CD4-positive, alpha-beta memory T cell (primary cell): ENCODE measurements at regions not wholly inside any gene's neighbourhood (a gene's known extent, or its start where the extent isn't known, plus 50 kb on each side); places are given as distances from the start of the nearest gene placed in this dataset.

Experiments used
- CTCF ChIA-PET: fragments of 350-600 bp; sonication (Branson Sonifier 250); formaldehyde crosslinking; loops from one replicate; lab custom pipeline; 2021; ENCODE audit warnings: inconsistent platforms; ENCODE audit not compliant: partially characterized antibody; lab: Charles Lee
- POLR2A ChIA-PET: fragments of 350-600 bp; sonication (Branson Sonifier 250); formaldehyde crosslinking; loops from one replicate; lab custom pipeline; 2021; ENCODE audit not compliant: partially characterized antibody; lab: Charles Lee
- DNase-seq, 5 donors: peaks; one replicate each; pipeline versions ENCODE4 v3.0.0 to v3.0.0-alpha.2; 2020 to 2022; ENCODE audit warnings: mixed read lengths in 1 of 5
- H3K27ac ChIP-seq: one replicate; pipeline ENCODE4 v1.7.0; 2013; ENCODE audit warnings: low read depth, low read length
- H3K27me3 ChIP-seq: 2 replicates; pipeline ENCODE4 v1.7.0; 2013; ENCODE audit warnings: mild to moderate bottlenecking, low read length, moderate library complexity; ENCODE audit not compliant: insufficient read depth
- H3K36me3 ChIP-seq: 2 replicates; pipeline ENCODE4 v1.7.0; 2013; ENCODE audit warnings: mild to moderate bottlenecking, low read length, moderate library complexity; ENCODE audit not compliant: insufficient read depth
- H3K4me1 ChIP-seq: 2 replicates; pipeline ENCODE4 v1.7.0; 2013; ENCODE audit warnings: mild to moderate bottlenecking, low read length, moderate library complexity; ENCODE audit not compliant: insufficient read depth
- H3K4me3 ChIP-seq, 2 donors: one replicate each; pipeline ENCODE4 v1.7.0; 2013; ENCODE audit warnings: low read length in 2 of 2, mild to moderate bottlenecking in 1 of 2
- H3K9me3 ChIP-seq, 2 donors: one replicate each; pipeline ENCODE4 v1.7.0; 2013; ENCODE audit warnings: low read length in 2 of 2, control low read depth in 1 of 2; ENCODE audit not compliant: control insufficient read depth in 1 of 2
- H3K27ac Mint-ChIP-seq, 7 donors: one replicate each; pipeline ENCODE4 v1.8.0; 2020 to 2021; ENCODE audit warnings: mixed read lengths in 7 of 7, mild to moderate bottlenecking in 6 of 7, inconsistent platforms in 3 of 7, moderate library complexity in 3 of 7
- H3K27me3 Mint-ChIP-seq, 2 donors: one replicate each; pipeline ENCODE4 v1.8.0; 2020 to 2021; ENCODE audit warnings: mixed read lengths in 2 of 2
- H3K36me3 Mint-ChIP-seq, 2 donors: one replicate each; pipeline ENCODE4 v1.8.0; 2020 to 2021; ENCODE audit warnings: mixed read lengths in 2 of 2, inconsistent platforms in 1 of 2, mild to moderate bottlenecking in 1 of 2
- H3K4me1 Mint-ChIP-seq, 4 donors: one replicate each; pipeline ENCODE4 v1.8.0; 2020 to 2021; ENCODE audit warnings: mixed read lengths in 4 of 4, mild to moderate bottlenecking in 1 of 4
- H3K4me3 Mint-ChIP-seq, 8 donors: one replicate each; pipeline ENCODE4 v1.8.0; 2020 to 2021; ENCODE audit warnings: mixed read lengths in 8 of 8, mild to moderate bottlenecking in 7 of 8, moderate library complexity in 6 of 8, inconsistent platforms in 3 of 8
- H3K9me3 Mint-ChIP-seq, 8 donors: one replicate each; pipeline ENCODE4 v1.8.0; 2020 to 2021; ENCODE audit warnings: mixed read lengths in 8 of 8, mild to moderate bottlenecking in 5 of 8, inconsistent platforms in 3 of 8, moderate library complexity in 1 of 8
- intact Hi-C: fragments of 100-400 bp; cut with micrococcal nuclease; formaldehyde crosslinking; loops from one replicate; pipeline ENCODE4 v1.15.1; 2023

DNA sequence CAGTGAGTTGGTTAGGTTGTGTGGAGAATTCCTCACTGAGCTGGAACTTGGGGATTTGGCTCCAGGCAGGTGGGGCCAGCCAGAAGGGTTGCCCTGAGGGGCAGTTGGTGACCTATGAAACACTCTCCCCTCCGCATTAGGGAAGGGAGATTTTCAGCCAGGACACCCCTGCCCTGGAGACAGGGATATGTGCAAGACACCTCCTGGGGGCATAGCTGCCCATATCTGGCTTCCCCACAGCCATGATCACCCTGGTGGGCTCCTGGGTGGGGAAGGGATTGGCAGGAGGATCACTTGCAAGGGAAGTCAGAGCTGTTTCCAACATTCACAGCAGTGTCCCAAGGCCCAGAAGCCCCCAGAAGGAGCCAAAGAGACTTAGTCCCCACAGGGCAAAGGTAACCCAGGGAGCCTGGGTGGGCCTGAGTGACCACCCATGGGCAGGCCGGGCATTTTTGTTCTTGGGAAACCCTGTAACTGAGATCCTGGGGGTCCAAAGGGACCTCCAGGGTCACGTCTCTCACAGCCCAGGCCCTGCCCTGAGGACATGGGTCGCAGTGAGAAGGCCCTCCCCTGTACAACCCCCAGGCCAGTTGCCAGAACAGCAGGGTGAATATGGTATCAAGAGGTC is 145.8 kb downstream of the MRPL14 start:
- Mint-ChIP-seq H3K27ac (no peak overlapping the region), H3K36me3 (no peaks in the 10 kb centered on the region), H3K27me3 (peaks cover 15 to 20% of the 10 kb centered on the region in 2 donors), H3K4me1 (no peaks in the 10 kb centered on the region), H3K9me3 (no peaks in the 10 kb centered on the region), H3K4me3 (no peak overlapping the region)
- Histone ChIP-seq H3K27me3 (no peaks in the 10 kb centered on the region), H3K27ac (no peak overlapping the region), H3K4me3 (no peak overlapping the region), H3K4me1 (no peaks in the 10 kb centered on the region), H3K9me3 (no peaks in the 10 kb centered on the region), H3K36me3 (no peaks in the 10 kb centered on the region)
- no peak for DNase-seq
- ChIA-PET CTCF (interaction anchor here (0.8 kb wide), 1 partner anchor 331 kb away, joined by 3 read pairs; the partner anchor contains the start of gene AARS2), POLR2A (no interaction called here)
- intact Hi-C loops = no loop called here

DNA sequence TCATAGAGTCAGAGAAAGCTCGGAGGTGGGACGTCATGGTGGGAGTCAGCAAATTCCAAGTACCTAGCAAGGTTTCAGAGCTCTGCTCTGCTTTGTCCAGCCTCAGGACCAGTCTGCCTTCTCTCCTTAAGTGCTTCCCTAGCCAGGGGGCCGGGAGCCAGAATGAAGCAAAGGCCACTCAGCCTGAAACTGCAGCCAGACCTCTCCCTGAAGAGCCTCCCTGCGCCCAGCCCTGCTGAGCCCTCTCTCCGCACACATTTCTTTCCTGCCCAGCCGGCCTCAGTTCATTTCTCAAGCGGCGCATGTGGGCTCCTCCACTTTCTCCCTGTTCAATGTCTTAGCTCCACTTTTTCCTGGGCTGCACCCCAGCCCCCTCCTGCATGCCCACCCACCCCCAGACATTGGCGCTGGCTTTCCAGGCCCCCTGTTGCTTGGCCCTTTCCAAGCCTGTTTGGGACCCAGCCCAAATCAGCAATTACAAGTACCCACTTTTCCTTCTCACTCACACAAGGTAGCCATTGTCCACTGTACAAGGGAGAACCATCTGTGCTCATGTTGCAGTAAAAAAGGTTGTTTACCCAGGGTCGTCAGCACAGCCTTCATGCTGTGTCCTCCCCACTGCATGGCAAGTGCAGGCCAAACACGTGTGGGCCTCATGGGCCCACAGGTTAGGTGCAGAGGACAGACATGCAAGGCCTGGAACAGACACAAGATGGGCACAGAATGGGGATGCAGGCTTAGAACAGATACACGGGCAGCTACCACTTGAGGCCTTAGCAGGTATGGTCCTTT is 147.1 kb downstream of the MRPL14 start:
- Histone ChIP-seq H3K9me3 (no peaks in the 10 kb centered on the region), H3K4me1 (no peaks in the 10 kb centered on the region), H3K27me3 (no peaks in the 10 kb centered on the region), H3K27ac (no peak overlapping the region), H3K4me3 (no peak overlapping the region), H3K36me3 (no peaks in the 10 kb centered on the region)
- DNase-seq = no peak
- CTCF ChIA-PET = no interaction called here
- intact Hi-C loops = no loop called here
- POLR2A ChIA-PET = no interaction called here
- Mint-ChIP-seq H3K27me3 (peaks cover 15 to 23% of the 10 kb centered on the region in 2 donors), H3K4me1 (no peaks in the 10 kb centered on the region), H3K9me3 (peaks cover 0 to 2% (median 0%) of the 10 kb centered on the region in 8 donors), H3K36me3 (no peaks in the 10 kb centered on the region), H3K27ac (no peak overlapping the region), H3K4me3 (no peak overlapping the region)

DNA sequence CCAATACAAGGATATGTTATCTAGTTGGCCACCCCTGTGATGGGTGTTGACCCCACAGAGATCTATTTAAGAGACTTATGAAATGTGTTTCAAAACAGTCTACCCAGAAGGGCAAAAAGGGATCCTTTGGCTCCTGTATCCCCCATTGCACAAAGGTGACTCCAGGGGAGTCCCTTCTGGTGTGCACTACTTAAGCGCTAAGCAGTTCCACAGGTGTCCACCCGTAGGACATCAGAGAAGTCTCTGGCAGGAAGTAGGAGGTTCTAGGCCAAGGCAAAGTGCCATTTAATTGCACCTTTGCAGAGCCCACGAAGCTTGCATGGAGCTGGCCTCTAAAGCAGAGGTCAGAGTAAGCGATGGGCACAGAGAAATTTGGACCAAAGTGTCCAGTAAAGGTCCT is 147.7 kb downstream of the MRPL14 start:
- intact Hi-C loops = no loop called here
- no peaks in the 10 kb centered on the region for H3K4me1 Mint-ChIP-seq
- no peaks in the 10 kb centered on the region for H3K9me3 ChIP-seq
- ChIA-PET CTCF (no interaction called here), POLR2A (no interaction called here)
- no peaks in the 10 kb centered on the region for H3K27me3 ChIP-seq
- no peaks in the 10 kb centered on the region for H3K36me3 Mint-ChIP-seq
- peaks cover 15 to 23% of the 10 kb centered on the region in 2 donors for H3K27me3 Mint-ChIP-seq
- no peak overlapping the region for H3K27ac ChIP-seq
- H3K27ac Mint-ChIP-seq = no peak overlapping the region
- no peak overlapping the region for H3K4me3 ChIP-seq
- H3K9me3 Mint-ChIP-seq = peaks cover 0 to 2% (median 0%) of the 10 kb centered on the region in 8 donors
- no peaks in the 10 kb centered on the region for H3K36me3 ChIP-seq
- H3K4me3 Mint-ChIP-seq = no peak overlapping the region
- DNase-seq = no peak
- H3K4me1 ChIP-seq = no peaks in the 10 kb centered on the region

DNA sequence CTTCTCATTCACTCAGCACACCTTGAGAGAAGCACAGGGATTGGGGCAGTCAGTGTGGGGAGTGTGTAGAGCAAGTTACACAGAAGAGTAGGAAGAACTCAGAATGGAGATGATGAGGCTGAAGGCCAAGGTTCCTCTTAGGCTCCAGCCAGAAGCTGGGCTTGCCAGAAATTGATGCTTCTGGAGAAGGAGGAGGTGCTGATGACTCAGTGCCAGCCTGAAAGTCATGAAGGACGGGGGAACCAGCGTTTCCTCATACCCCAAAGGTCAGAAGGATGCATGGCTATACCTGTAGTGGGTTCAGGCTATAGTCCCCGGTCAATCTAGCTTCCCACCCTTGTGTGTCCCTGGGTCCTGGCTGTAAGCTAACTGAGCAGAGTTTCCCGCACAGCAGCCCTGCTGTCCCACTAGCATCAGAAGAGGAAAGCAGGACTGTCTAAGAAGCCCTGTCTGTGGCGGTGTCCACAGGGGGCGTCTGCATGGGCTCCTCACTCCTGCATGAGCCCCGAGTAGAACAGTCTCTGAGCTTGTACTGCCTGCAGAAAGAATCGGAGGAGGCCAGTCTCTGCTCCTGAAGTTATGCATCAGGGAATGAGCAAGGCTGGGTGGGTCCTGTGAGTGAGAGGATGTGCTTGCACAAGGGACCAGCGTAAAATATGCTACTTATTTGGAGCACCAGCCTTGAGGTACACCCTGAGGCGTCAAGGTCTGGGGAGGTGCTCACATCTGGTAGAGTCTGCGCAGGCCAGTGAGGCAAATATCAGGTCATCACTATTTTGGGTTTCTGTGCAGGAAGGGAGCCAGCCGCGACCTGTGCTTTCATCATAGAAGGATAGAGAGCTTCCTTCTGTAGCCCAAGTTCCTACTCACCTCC is 148.5 kb downstream of the MRPL14 start:
- ChIA-PET POLR2A (no interaction called here), CTCF (no interaction called here)
- Mint-ChIP-seq H3K27me3 (peaks cover 8 to 25% of the 10 kb centered on the region in 2 donors), H3K9me3 (peaks cover 0 to 2% (median 0%) of the 10 kb centered on the region in 8 donors), H3K27ac (no peak overlapping the region), H3K4me3 (no peak overlapping the region), H3K36me3 (no peaks in the 10 kb centered on the region), H3K4me1 (no peaks in the 10 kb centered on the region)
- Histone ChIP-seq H3K27ac (no peak overlapping the region), H3K4me1 (no peaks in the 10 kb centered on the region), H3K9me3 (no peaks in the 10 kb centered on the region), H3K27me3 (no peaks in the 10 kb centered on the region), H3K36me3 (no peaks in the 10 kb centered on the region), H3K4me3 (no peak overlapping the region)
- intact Hi-C loops = no loop called here
- DNase-seq = no peak

DNA sequence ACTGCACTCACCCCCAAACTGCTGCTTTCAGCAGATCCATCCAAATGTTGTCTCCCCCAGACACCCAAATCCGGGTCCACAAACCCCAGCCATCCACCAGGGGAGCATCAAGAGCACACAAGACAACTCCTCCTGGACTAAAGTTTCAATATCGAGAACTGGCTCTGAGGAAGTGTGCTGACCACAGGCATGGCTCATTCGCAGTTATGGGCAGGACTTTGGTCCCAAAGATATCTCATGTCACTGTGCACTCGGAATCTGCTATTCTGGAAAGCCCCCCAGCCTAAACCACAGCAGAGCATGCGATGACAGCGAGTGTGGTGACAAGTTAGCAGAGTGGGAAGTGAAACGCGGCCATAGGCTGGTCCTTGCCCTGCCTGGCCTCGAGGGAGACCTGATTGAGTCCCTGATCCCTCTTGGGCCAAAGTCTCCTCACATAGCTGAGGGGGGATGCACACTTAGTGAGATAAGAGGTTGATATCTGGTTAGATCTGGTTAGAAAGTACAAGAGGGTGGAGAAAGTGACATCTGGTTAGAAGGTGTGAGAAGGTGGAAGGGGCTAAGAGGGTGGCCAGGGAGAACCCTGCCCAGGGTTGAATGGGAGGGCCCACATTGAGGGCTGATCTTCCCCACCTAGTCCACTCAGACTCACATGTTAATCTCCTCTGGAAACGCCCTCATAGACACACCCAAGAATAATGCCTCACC is 149.7 kb downstream of the MRPL14 start:
- Mint-ChIP-seq H3K4me1 (no peaks in the 10 kb centered on the region), H3K36me3 (no peaks in the 10 kb centered on the region)
- CTCF ChIA-PET = no interaction called here

DNA sequence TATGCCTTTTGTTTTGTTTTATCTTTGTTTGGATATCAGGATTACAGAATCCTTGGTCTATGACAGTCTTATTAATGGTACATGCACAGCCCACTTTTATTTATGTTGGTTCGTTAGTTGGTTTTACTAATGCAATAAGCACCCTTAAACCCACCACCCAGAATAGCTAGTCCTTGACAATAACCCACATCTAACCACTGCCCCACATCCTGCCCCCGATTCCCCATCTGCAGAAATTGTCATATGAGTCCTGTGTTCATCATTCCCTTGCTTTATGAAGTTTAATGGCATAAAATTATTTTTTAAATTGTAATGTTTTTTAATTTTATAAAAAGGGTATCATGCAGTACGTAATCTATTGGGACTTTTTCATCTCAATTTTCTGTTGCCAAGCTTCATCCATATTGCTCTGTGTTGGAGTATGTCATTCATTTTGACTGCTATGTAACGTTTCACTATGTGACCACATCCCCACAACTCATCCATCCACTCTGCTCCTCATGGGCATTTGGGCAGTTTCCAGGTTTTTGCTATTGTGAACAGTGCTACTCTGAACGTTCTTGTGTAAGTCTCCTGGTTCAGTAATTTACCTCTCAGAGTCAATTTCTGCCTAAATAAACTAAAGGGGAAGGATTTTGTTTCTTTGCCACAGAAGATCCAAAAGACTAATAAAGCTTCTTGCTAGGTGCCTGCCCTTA is 150.4 kb downstream of the MRPL14 start:
- Histone ChIP-seq H3K4me1 (no peaks in the 10 kb centered on the region), H3K9me3 (no peaks in the 10 kb centered on the region), H3K4me3 (no peak overlapping the region), H3K27ac (no peak overlapping the region), H3K36me3 (no peaks in the 10 kb centered on the region), H3K27me3 (no peaks in the 10 kb centered on the region)
- Mint-ChIP-seq H3K4me3 (no peak overlapping the region), H3K36me3 (no peaks in the 10 kb centered on the region), H3K27me3 (peaks cover 6 to 28% of the 10 kb centered on the region in 2 donors), H3K9me3 (peaks cover 0 to 2% (median 0%) of the 10 kb centered on the region in 8 donors), H3K4me1 (no peaks in the 10 kb centered on the region), H3K27ac (peak overlapping the region in 1 of 7 donors; percentile 38)
- intact Hi-C loops = no loop called here
- no peak for DNase-seq
- CTCF ChIA-PET = no interaction called here
- POLR2A ChIA-PET = no interaction called here

More for the DNA sequence above, 149.7 kb downstream of the MRPL14 start:
- POLR2A ChIA-PET = no interaction called here
- intact Hi-C loops = no loop called here
- Histone ChIP-seq H3K27ac (no peak overlapping the region), H3K36me3 (no peaks in the 10 kb centered on the region), H3K9me3 (no peaks in the 10 kb centered on the region), H3K4me1 (no peaks in the 10 kb centered on the region), H3K4me3 (no peak overlapping the region), H3K27me3 (no peaks in the 10 kb centered on the region)
- no peak for DNase-seq
- H3K4me3 Mint-ChIP-seq = no peak overlapping the region
- peaks cover 0 to 2% (median 0%) of the 10 kb centered on the region in 8 donors for H3K9me3 Mint-ChIP-seq
- peaks cover 6 to 28% of the 10 kb centered on the region in 2 donors for H3K27me3 Mint-ChIP-seq
- H3K27ac Mint-ChIP-seq = peak overlapping the region in 1 of 7 donors; percentile 38
